ENCODE measurements at regions not wholly inside any gene's neighbourhood (a gene's known extent, or its start where the extent isn't known, plus 50 kb on each side); places are given as distances from the start of the nearest gene placed in this dataset.

GRCh38 chr12:24483732-24484131 lies 465.2 kb downstream of the BCAT1 start:
- CTCF ChIA-PET (ENCODE audit: low intra/inter-chr PET ratio), result no interaction called here
- DNase-seq (ENCODE audit: extremely low read depth in 1 of 4, low spot score in 3 of 4) (no peak), ATAC-seq (no peak), FAIRE-seq (no peak)
- H3K27me3 ChIP-seq (ENCODE audit: control insufficient read depth in 2 of 2, insufficient read depth in 2 of 2, low read length in 2 of 2), result no peaks in the 10 kb centered on the region
- H3K27ac ChIP-seq (ENCODE audit: extremely low read depth, low read depth, low read length), result no peak overlapping the region
- H3K4me2 ChIP-seq (ENCODE audit: insufficient read depth, low read length), result no peak overlapping the region
- 0% methylated on average over 3 of the region's 3 CpGs for WGBS (ENCODE audit: insufficient coverage, low coverage, missing lambda C conversion rate)
- no peaks in the 10 kb centered on the region for H4K20me1 ChIP-seq (replicated peaks; ENCODE audit: control insufficient read depth, insufficient read depth, low read length)
- no peaks in the 10 kb centered on the region for H3K9me3 ChIP-seq (replicated peaks; ENCODE audit: control insufficient read depth, insufficient read depth, low read depth, low read length)
- no TSS peak for BruUV-seq (replicated peaks)
- H3K9ac ChIP-seq (ENCODE audit: insufficient read depth in 1 of 2, low read depth in 2 of 2, low read length in 2 of 2), result no peak overlapping the region
- POLR2A ChIA-PET, result interaction anchor here (0.9 kb wide), 1 partner anchor 20 kb away, joined by 3 read pairs; no protein-coding TSS in a partner anchor
- H3K9me1 ChIP-seq (ENCODE audit: control insufficient read depth, insufficient read depth, low read length), result no peaks in the 10 kb centered on the region
- intact Hi-C loops (cut with micrococcal nuclease), result no loop called here
- peak; percentile 50; the same call in 1 of the 2 replicates for TF ChIP-seq C11orf30 (IDR thresholded peaks at IDR 0.05; ENCODE audit: low read depth)
- TF ChIP-seq SLC30A9 (CRISPR knock-in tag; IDR thresholded peaks at IDR 0.05), result no peak
- peak; percentile 77 for TF ChIP-seq ZNF316 (IDR thresholded peaks at IDR 0.05)
- H3K36me3 ChIP-seq (ENCODE audit: control insufficient read depth, insufficient read depth, low read length), result no peaks in the 10 kb centered on the region
- H3K79me2 ChIP-seq (ENCODE audit: control insufficient read depth, insufficient read depth, low read length), result no peaks in the 10 kb centered on the region
- in situ Hi-C loops (cut with MboI), result no loop called here
- no peak overlapping the region for H3K4me3 ChIP-seq
- H2AFZ ChIP-seq (ENCODE audit: low read depth, low read length), result no peak overlapping the region
- H3K4me1 ChIP-seq (replicated peaks in 1 of 2; ENCODE audit: control insufficient read depth in 2 of 2, insufficient read depth in 2 of 2, low read length in 2 of 2), result no peaks in the 10 kb centered on the region

- Histone ChIP-seq H3K27me3 (ENCODE audit: control insufficient read depth in 2 of 2, insufficient read depth in 2 of 2, low read length in 2 of 2) (no peaks in the 10 kb centered on the region), H2AFZ (ENCODE audit: low read depth, low read length) (no peak overlapping the region), H3K36me3 (ENCODE audit: control insufficient read depth, insufficient read depth, low read length) (no peaks in the 10 kb centered on the region), H3K9me1 (ENCODE audit: control insufficient read depth, insufficient read depth, low read length) (no peaks in the 10 kb centered on the region), H3K79me2 (ENCODE audit: control insufficient read depth, insufficient read depth, low read length) (no peaks in the 10 kb centered on the region), H3K27ac (ENCODE audit: extremely low read depth, low read depth, low read length) (no peak overlapping the region), H3K4me1 (replicated peaks in 1 of 2; ENCODE audit: control insufficient read depth in 2 of 2, insufficient read depth in 2 of 2, low read length in 2 of 2) (no peaks in the 10 kb centered on the region), H3K9me3 (replicated peaks; ENCODE audit: control insufficient read depth, insufficient read depth, low read depth, low read length) (no peaks in the 10 kb centered on the region), H3K4me3 (no peak overlapping the region), H3K4me2 (ENCODE audit: insufficient read depth, low read length) (no peak overlapping the region), H4K20me1 (replicated peaks; ENCODE audit: control insufficient read depth, insufficient read depth, low read length) (no peaks in the 10 kb centered on the region), H3K9ac (ENCODE audit: insufficient read depth in 1 of 2, low read depth in 2 of 2, low read length in 2 of 2) (no peak overlapping the region)
- intact Hi-C loops (cut with micrococcal nuclease), result no loop called here
- WGBS (ENCODE audit: insufficient coverage, low coverage, missing lambda C conversion rate), result 0% methylated on average over 3 of the region's 3 CpGs
- ChIA-PET CTCF (ENCODE audit: low intra/inter-chr PET ratio) (no interaction called here), POLR2A (interaction anchor here (0.9 kb wide), 1 partner anchor 19 kb away, joined by 3 read pairs; no protein-coding TSS in a partner anchor)
- ATAC-seq, result no peak
- in situ Hi-C loops (cut with MboI), result no loop called here
- FAIRE-seq, result no peak
- TF ChIP-seq CBX3 (IDR thresholded peaks at IDR 0.05; ENCODE audit: borderline replicate concordance in 1 of 2, low read length in 2 of 2), result no peak
- TF ChIP-seq ZNF589 (CRISPR knock-in tag; IDR thresholded peaks at IDR 0.05; ENCODE audit: low read depth), result no peak
- TF ChIP-seq NFATC3 (IDR thresholded peaks at IDR 0.05), result no peak
- TF ChIP-seq TCF3 (CRISPR knock-in tag; IDR thresholded peaks at IDR 0.05), result no peak
- TF ChIP-seq CEBPZ (IDR thresholded peaks at IDR 0.05; ENCODE audit: borderline replicate concordance, low read depth, low read length), result no peak
- no TSS peak for BruUV-seq (replicated peaks)
- DNase-seq (ENCODE audit: extremely low read depth in 1 of 4, low spot score in 3 of 4), result no peak
Measured at GRCh38 chr12:24482882-24483604, 465.9 kb downstream of the BCAT1 start.
